ENCODE measurements at regions not wholly inside any gene's neighbourhood (a gene's known extent, or its start where the extent isn't known, plus 50 kb on each side); places are given as distances from the start of the nearest gene placed in this dataset.

DNA sequence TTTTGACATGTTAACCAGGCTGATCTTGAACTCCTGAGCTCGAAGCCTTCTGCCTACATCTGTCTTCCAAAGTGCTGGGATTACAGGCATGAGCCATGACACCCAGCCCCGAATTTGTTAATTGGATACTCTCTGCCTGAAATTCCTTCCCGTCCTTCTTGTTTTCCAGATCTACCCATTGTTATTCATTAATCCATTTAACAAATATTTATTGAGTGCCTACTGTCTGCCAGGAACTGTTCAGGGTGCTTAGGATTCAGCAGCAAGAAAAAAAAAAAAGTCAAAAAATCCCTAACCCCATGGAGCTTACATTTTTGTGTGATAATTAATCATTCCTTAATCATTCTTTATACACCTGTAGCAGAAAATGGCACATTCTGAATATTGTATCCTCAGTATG, 206.8 kb upstream of the FOXD3 start:
- TF ChIP-seq EZH2 (IDR thresholded peaks at IDR 0.05) = no peak
- no peak for TF ChIP-seq POLR2AphosphoS5 (IDR thresholded peaks at IDR 0.05; ENCODE audit: borderline replicate concordance, low read depth, low read length)
- no peak for TF ChIP-seq FOXP2 (optimal IDR thresholded peaks at IDR 0.05; ENCODE audit: control extremely low read depth, extremely low read length, insufficient read depth)

Measured in SK-N-MC (cell line).